SJCRH30 (cell line): ENCODE measurements at regions not wholly inside any gene's neighbourhood (a gene's known extent, or its start where the extent isn't known, plus 50 kb on each side); places are given as distances from the start of the nearest gene placed in this dataset.
"Not testable (repeated sequence)": the region's sequence is repeated elsewhere in the genome, so short reads cannot be mapped to it uniquely, and the experiment has no call there.

Source experiments
- DNase-seq, 2 experiments: peaks; one replicate each; pipeline ENCODE4 v3.0.0-alpha.2; 2015 to 2020
- H3K27ac ChIP-seq: fragments of 250-450 bp; sonication (Bioruptor Pico); 2 replicates; pipeline ENCODE4 v1.5.1; 2020; ENCODE audit warnings: mild to moderate bottlenecking, moderate library complexity
- H3K27me3 ChIP-seq: fragments of 250-450 bp; sonication (Bioruptor Pico); 2 replicates; pipeline ENCODE4 v1.5.1; 2020; ENCODE audit warnings: mild to moderate bottlenecking, moderate library complexity
- H3K36me3 ChIP-seq: fragments of 250-450 bp; sonication (Bioruptor Pico); 2 replicates; pipeline ENCODE4 v1.5.1; 2020; ENCODE audit warnings: mild to moderate bottlenecking, moderate library complexity
- H3K4me1 ChIP-seq: fragments of 250-450 bp; sonication (Bioruptor Pico); 2 replicates; pipeline ENCODE4 v1.5.1; 2020; ENCODE audit warnings: mild to moderate bottlenecking, moderate library complexity
- H3K4me3 ChIP-seq: fragments of 250-450 bp; sonication (Bioruptor Pico); 2 replicates; pipeline ENCODE4 v1.5.1; 2020; ENCODE audit warnings: mild to moderate bottlenecking, moderate library complexity
- H3K9me3 ChIP-seq: fragments of 250-450 bp; sonication (Bioruptor Pico); replicated peaks from 2 replicates; pipeline ENCODE4 v1.5.1; 2020; ENCODE audit warnings: mild to moderate bottlenecking, moderate library complexity

GRCh38 chr10:21363731-21364104, 161.8 kb downstream of the SKIDA1 start:
- no peak for DNase-seq
- no peak overlapping the region; the same call in 1 of the 2 replicates for H3K27ac ChIP-seq

GRCh38 chr10:21363092-21363730, 162.3 kb downstream of the SKIDA1 start:
- no peak overlapping the region for H3K27ac ChIP-seq
- H3K36me3 ChIP-seq: no peaks in the 10 kb centered on the region
- DNase-seq: peak in 1 of 2 experiments; percentile 4
- peaks cover 5% of the 10 kb centered on the region for H3K4me1 ChIP-seq
- H3K9me3 ChIP-seq: no peaks in the 10 kb centered on the region
- no peaks in the 10 kb centered on the region for H3K27me3 ChIP-seq
- no peak overlapping the region for H3K4me3 ChIP-seq

More at GRCh38 chr10:21363731-21364104, 161.8 kb downstream of the SKIDA1 start:
- Histone ChIP-seq H3K4me1 (peaks cover 5% of the 10 kb centered on the region), H3K36me3 (no peaks in the 10 kb centered on the region), H3K9me3 (no peaks in the 10 kb centered on the region), H3K4me3 (no peak overlapping the region), H3K27me3 (no peaks in the 10 kb centered on the region)

- peaks cover 3% of the 10 kb centered on the region for H3K4me1 ChIP-seq
- H3K4me3 ChIP-seq: no peak overlapping the region
- H3K27me3 ChIP-seq: no peaks in the 10 kb centered on the region
- H3K9me3 ChIP-seq: no peaks in the 10 kb centered on the region
- no peak for DNase-seq
- no peak overlapping the region for H3K27ac ChIP-seq
- H3K36me3 ChIP-seq: no peaks in the 10 kb centered on the region
Observed at GRCh38 chr10:21359202-21359601, 166.3 kb downstream of the SKIDA1 start.

GRCh38 chr10:21355591-21356011, 169.9 kb downstream of the SKIDA1 start:
- no peak for DNase-seq
- no peak overlapping the region for H3K4me3 ChIP-seq
- H3K27me3 ChIP-seq: no peaks in the 10 kb centered on the region
- no peak overlapping the region for H3K27ac ChIP-seq
- no peaks in the 10 kb centered on the region for H3K9me3 ChIP-seq
- no peaks in the 10 kb centered on the region for H3K4me1 ChIP-seq
- H3K36me3 ChIP-seq: no peaks in the 10 kb centered on the region

GRCh38 chr10:21352886-21353285, 172.6 kb downstream of the SKIDA1 start:
- Histone ChIP-seq H3K4me1 (no peaks in the 10 kb centered on the region), H3K4me3 (no peak overlapping the region), H3K36me3 (no peaks in the 10 kb centered on the region), H3K27me3 (no peaks in the 10 kb centered on the region), H3K27ac (no peak overlapping the region), H3K9me3 (no peaks in the 10 kb centered on the region)
- no peak for DNase-seq

GRCh38 chr10:21351594-21351993, 173.9 kb downstream of the SKIDA1 start:
- not testable (repeated sequence) for H3K36me3 ChIP-seq, H3K27ac ChIP-seq, H3K27me3 ChIP-seq, DNase-seq, H3K9me3 ChIP-seq, H3K4me3 ChIP-seq, H3K4me1 ChIP-seq

- Histone ChIP-seq H3K36me3 (no peaks in the 10 kb centered on the region), H3K4me1 (no peaks in the 10 kb centered on the region), H3K27ac (no peak overlapping the region), H3K4me3 (no peak overlapping the region), H3K27me3 (no peaks in the 10 kb centered on the region), H3K9me3 (no peaks in the 10 kb centered on the region)
- no peak for DNase-seq
Observed at GRCh38 chr10:21349912-21350286, 175.6 kb downstream of the SKIDA1 start.

GRCh38 chr10:21347785-21348170, 177.7 kb downstream of the SKIDA1 start:
- Histone ChIP-seq H3K36me3 (no peaks in the 10 kb centered on the region), H3K4me1 (no peaks in the 10 kb centered on the region), H3K27me3 (no peaks in the 10 kb centered on the region), H3K9me3 (no peaks in the 10 kb centered on the region), H3K27ac (no peak overlapping the region), H3K4me3 (no peak overlapping the region)
- DNase-seq: no peak

- Histone ChIP-seq H3K9me3 (no peaks in the 10 kb centered on the region), H3K4me3 (no peak overlapping the region), H3K4me1 (no peaks in the 10 kb centered on the region), H3K27me3 (no peaks in the 10 kb centered on the region), H3K27ac (no peak overlapping the region), H3K36me3 (no peaks in the 10 kb centered on the region)
- DNase-seq: no peak
Observed at GRCh38 chr10:21347043-21347784, 178.3 kb downstream of the SKIDA1 start.

- no peak for DNase-seq
- H3K36me3 ChIP-seq: no peaks in the 10 kb centered on the region
- no peak overlapping the region for H3K4me3 ChIP-seq
- no peak overlapping the region for H3K27ac ChIP-seq
- no peaks in the 10 kb centered on the region for H3K9me3 ChIP-seq
- no peaks in the 10 kb centered on the region for H3K4me1 ChIP-seq
- H3K27me3 ChIP-seq: no peaks in the 10 kb centered on the region
Observed at GRCh38 chr10:21343087-21343486, 182.4 kb downstream of the SKIDA1 start.

- not testable (repeated sequence) for H3K4me1 ChIP-seq, H3K36me3 ChIP-seq, H3K4me3 ChIP-seq, H3K27ac ChIP-seq, H3K9me3 ChIP-seq, H3K27me3 ChIP-seq, DNase-seq
Observed at GRCh38 chr10:21342499-21342898, 183.0 kb downstream of the SKIDA1 start.

- no peak overlapping the region for H3K27ac ChIP-seq
- H3K27me3 ChIP-seq: no peaks in the 10 kb centered on the region
- no peaks in the 10 kb centered on the region for H3K9me3 ChIP-seq
- peaks cover 6% of the 10 kb centered on the region; the same call in 1 of the 2 replicates for H3K4me1 ChIP-seq
- no peak overlapping the region for H3K4me3 ChIP-seq
- no peaks in the 10 kb centered on the region for H3K36me3 ChIP-seq
- DNase-seq: no peak
Observed at GRCh38 chr10:21340331-21340730, 185.2 kb downstream of the SKIDA1 start.

- Histone ChIP-seq H3K9me3 (no peaks in the 10 kb centered on the region), H3K27me3 (no peaks in the 10 kb centered on the region), H3K36me3 (no peaks in the 10 kb centered on the region), H3K4me1 (peaks cover 6% of the 10 kb centered on the region; the same call in 1 of the 2 replicates), H3K4me3 (no peak overlapping the region), H3K27ac (no peak overlapping the region; the same call in 1 of the 2 replicates)
- DNase-seq: no peak
Observed at GRCh38 chr10:21337171-21337792, 188.2 kb downstream of the SKIDA1 start.

GRCh38 chr10:21336476-21337170, 188.9 kb downstream of the SKIDA1 start:
- H3K27me3 ChIP-seq: no peaks in the 10 kb centered on the region
- H3K4me1 ChIP-seq: peaks cover 6% of the 10 kb centered on the region; the same call in 1 of the 2 replicates
- H3K4me3 ChIP-seq: no peak overlapping the region
- H3K36me3 ChIP-seq: no peaks in the 10 kb centered on the region
- DNase-seq: peak; percentile 67 to 74
- H3K27ac ChIP-seq: peak overlapping the region; percentile 56
- no peaks in the 10 kb centered on the region for H3K9me3 ChIP-seq
